Tibial nerve (tissue), 4 donors: ENCODE measurements at regions not wholly inside any gene's neighbourhood (a gene's known extent, or its start where the extent isn't known, plus 50 kb on each side); places are given as distances from the start of the nearest gene placed in this dataset.

Source experiments
- DNase-seq, 2 donors: peaks; one replicate each; pipeline ENCODE4 v3.0.0-alpha.2; 2019; ENCODE audit warnings: low spot score in 2 of 2
- H3K27ac ChIP-seq, 4 donors: fragments of 200-600 bp; sonication (generic) in 3 of 4; one replicate each; pipeline ENCODE4 v1.5.1; 2017 to 2019; ENCODE audit warnings: mild to moderate bottlenecking in 1 of 4
- H3K27me3 ChIP-seq, 2 donors: fragments of 200-600 bp; sonication (generic) in 1 of 2; one replicate each; pipeline versions ENCODE4 v1.5.1 to v1.6.0; 2017 to 2019
- H3K36me3 ChIP-seq, 3 donors: fragments of 200-600 bp; sonication (generic); one replicate each; pipeline ENCODE4 v1.5.1; 2018 to 2019
- H3K4me1 ChIP-seq, 4 donors: fragments of 200-600 bp; sonication (generic) in 3 of 4; one replicate each; pipeline ENCODE4 v1.5.1; 2017 to 2019
- H3K4me3 ChIP-seq, 4 donors: fragments of 200-600 bp; sonication (generic) in 3 of 4; one replicate each; pipeline ENCODE4 v1.5.1; 2017 to 2019; ENCODE audit warnings: mild to moderate bottlenecking in 1 of 4, moderate library complexity in 1 of 4
- H3K9me3 ChIP-seq, 4 donors: fragments of 200-600 bp; sonication (generic) in 3 of 4; one replicate each; pipeline ENCODE4 v1.5.1; 2017 to 2019
- EP300 ChIP-seq, 2 donors: sonication (generic); formaldehyde crosslinking; IDR thresholded peaks; one replicate each; pipeline ENCODE4 v1.6.1; 2017; ENCODE audit warnings: antibody characterized with exemption in 2 of 2, mild to moderate bottlenecking in 1 of 2
- POLR2A ChIP-seq, 2 donors: fragments of 450-650 bp; IDR thresholded peaks; one replicate each; pipeline ENCODE4 v1.6.1; 2017; ENCODE audit warnings: antibody characterized with exemption in 2 of 2, mild to moderate bottlenecking in 2 of 2, moderate library complexity in 2 of 2
- WGBS, 2 donors: methylation state at CpG; one replicate each; pipeline ENCODE4 v1.1.5; 2018; 5-methylcytosine and 5-hydroxymethylcytosine counted together
- TF ChIP-seq, protein P1 (sequence below), 5 experiments: fragments of 200-600 bp in 3 of 5; fragments of 450-650 bp in 2 of 5; sonication (generic) in 3 of 5; IDR thresholded peaks; one replicate each; pipeline ENCODE4 v1.5.1; 2016 to 2019; ENCODE audit warnings: antibody characterized with exemption in 5 of 5, mild to moderate bottlenecking in 3 of 5, moderate library complexity in 2 of 5

- whole genome bisulfite sequencing, 2 donors: 88 to 94% methylated on average over 3 of the region's 3 CpGs
- Histone ChIP-seq H3K4me3 (no peak overlapping the region), H3K27ac (no peak overlapping the region), H3K4me1 (no peaks in the 10 kb centered on the region), H3K27me3 (no peaks in the 10 kb centered on the region), H3K9me3 (no peaks in the 10 kb centered on the region), H3K36me3 (no peaks in the 10 kb centered on the region)
- no peak for TF ChIP-seq POLR2A (IDR thresholded peaks at IDR 0.05)
- TF ChIP-seq, protein P1, sequence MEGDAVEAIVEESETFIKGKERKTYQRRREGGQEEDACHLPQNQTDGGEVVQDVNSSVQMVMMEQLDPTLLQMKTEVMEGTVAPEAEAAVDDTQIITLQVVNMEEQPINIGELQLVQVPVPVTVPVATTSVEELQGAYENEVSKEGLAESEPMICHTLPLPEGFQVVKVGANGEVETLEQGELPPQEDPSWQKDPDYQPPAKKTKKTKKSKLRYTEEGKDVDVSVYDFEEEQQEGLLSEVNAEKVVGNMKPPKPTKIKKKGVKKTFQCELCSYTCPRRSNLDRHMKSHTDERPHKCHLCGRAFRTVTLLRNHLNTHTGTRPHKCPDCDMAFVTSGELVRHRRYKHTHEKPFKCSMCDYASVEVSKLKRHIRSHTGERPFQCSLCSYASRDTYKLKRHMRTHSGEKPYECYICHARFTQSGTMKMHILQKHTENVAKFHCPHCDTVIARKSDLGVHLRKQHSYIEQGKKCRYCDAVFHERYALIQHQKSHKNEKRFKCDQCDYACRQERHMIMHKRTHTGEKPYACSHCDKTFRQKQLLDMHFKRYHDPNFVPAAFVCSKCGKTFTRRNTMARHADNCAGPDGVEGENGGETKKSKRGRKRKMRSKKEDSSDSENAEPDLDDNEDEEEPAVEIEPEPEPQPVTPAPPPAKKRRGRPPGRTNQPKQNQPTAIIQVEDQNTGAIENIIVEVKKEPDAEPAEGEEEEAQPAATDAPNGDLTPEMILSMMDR (IDR thresholded peaks at IDR 0.05): no peak
- no peak for TF ChIP-seq EP300 (IDR thresholded peaks at IDR 0.05)
- no peak for DNase-seq
Observed at GRCh38 chr13:79860791-79861190, 379.8 kb downstream of the NDFIP2 start.

DNA sequence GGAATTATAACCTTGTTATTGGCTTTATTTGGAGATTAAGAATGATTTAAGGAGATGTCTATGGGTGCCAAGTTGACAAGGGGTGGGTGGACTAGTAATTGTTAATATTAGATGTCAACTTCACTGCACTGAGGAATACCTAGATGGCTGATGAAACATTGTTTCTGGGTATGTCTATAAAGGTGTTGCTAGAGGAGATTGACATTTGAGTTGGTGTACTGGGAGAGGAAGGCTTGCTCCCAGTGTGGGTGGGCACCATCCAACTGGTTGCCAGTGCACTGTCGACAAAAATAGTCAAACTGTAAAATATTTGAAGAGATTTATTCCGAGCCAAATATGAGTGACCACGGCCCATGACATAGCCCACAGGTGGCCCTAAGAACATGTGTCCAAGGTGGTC, 378.8 kb downstream of the NDFIP2 start:
- no peaks in the 10 kb centered on the region for H3K36me3 ChIP-seq
- DNase-seq: no peak
- TF ChIP-seq EP300 (IDR thresholded peaks at IDR 0.05) (no peak), POLR2A (IDR thresholded peaks at IDR 0.05) (no peak)
- H3K4me1 ChIP-seq: no peaks in the 10 kb centered on the region
- no peaks in the 10 kb centered on the region for H3K27me3 ChIP-seq
- 89 to 95% methylated on average over 3 of the region's 3 CpGs for WGBS, 2 donors
- no peaks in the 10 kb centered on the region for H3K9me3 ChIP-seq
- no peak overlapping the region for H3K4me3 ChIP-seq
- H3K27ac ChIP-seq: no peak overlapping the region

GRCh38 chr13:79853251-79853650, 372.3 kb downstream of the NDFIP2 start:
- H3K36me3 ChIP-seq: no peaks in the 10 kb centered on the region
- H3K27ac ChIP-seq: no peak overlapping the region
- no peaks in the 10 kb centered on the region for H3K27me3 ChIP-seq
- TF ChIP-seq POLR2A (IDR thresholded peaks at IDR 0.05): no peak
- no peak for DNase-seq
- 43 to 44% methylated on average over 1 of the region's 1 CpG for WGBS, 2 donors
- H3K4me1 ChIP-seq: peaks cover 0 to 2% (median 0%) of the 10 kb centered on the region in 4 donors
- no peaks in the 10 kb centered on the region for H3K9me3 ChIP-seq
- H3K4me3 ChIP-seq: no peak overlapping the region

DNA sequence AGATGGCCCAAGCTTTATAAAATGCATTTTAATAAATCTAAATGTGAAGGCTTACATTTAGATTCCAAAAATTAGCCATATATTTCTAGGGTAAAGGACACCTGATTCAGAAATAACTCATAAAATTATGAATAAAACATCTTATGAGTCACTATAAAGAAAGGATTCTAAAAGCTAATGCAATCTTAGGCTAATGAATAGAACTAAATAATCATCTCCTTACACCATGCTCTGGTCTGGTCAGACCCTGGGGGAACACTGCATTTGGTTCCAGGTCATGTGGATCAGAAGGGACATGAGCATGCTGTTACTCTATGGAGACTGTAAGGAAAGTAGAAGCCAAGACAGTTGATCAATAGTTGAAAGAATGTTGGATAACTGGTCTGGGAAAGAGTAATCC, 370.4 kb downstream of the NDFIP2 start:
- Histone ChIP-seq H3K4me3 (no peak overlapping the region), H3K4me1 (peaks cover 0 to 4% (median 0%) of the 10 kb centered on the region in 4 donors), H3K27ac (no peak overlapping the region), H3K9me3 (no peaks in the 10 kb centered on the region), H3K27me3 (no peaks in the 10 kb centered on the region), H3K36me3 (no peaks in the 10 kb centered on the region)
- DNase-seq: no peak
- TF ChIP-seq, protein P1 (IDR thresholded peaks at IDR 0.05): no peak
- TF ChIP-seq EP300 (IDR thresholded peaks at IDR 0.05): no peak
- no peak for TF ChIP-seq POLR2A (IDR thresholded peaks at IDR 0.05)

DNA sequence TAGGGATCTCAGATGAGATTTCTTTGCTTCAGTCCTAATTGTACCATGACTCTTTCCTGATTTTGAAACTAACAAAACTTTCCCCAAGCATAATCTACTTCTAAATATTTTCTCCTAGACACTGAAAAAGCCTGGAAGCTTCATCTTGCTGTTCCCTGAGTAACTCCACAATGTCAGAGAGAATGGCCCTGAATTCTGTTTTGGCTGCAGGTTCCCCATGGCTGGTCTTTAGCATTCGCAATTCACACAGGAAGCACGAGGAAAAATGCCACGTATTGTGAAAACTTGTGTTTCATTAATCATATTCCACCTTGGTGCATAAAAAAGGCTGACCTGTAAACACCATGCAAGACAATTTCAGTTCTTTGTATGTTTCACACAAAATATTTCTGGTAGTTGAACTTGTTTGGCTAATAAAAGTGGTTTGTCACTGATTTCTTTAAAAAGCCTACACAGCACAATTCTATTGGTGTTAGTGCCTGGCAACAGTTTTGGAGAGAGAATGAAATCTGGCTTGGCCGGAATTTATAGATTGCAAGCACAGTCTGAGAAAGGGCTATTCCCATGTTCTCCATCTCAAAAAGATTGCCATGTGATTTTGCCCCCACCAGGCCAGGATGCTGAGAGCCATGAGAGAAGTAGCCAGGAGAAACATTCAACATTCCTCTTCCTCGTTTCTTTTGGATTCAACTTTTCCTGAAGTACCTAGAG, 367.1 kb downstream of the NDFIP2 start:
- no peak overlapping the region for H3K4me3 ChIP-seq
- H3K9me3 ChIP-seq: no peaks in the 10 kb centered on the region
- no peaks in the 10 kb centered on the region for H3K36me3 ChIP-seq
- 60 to 62% methylated on average over 5 of the region's 5 CpGs for WGBS, 2 donors
- H3K27ac ChIP-seq: no peak overlapping the region
- no peaks in the 10 kb centered on the region for H3K27me3 ChIP-seq
- no peak for DNase-seq
- peaks cover 0 to 4% (median 0%) of the 10 kb centered on the region in 4 donors for H3K4me1 ChIP-seq
- TF ChIP-seq, protein P1 (IDR thresholded peaks at IDR 0.05): no peak
- TF ChIP-seq EP300 (IDR thresholded peaks at IDR 0.05) (no peak), POLR2A (IDR thresholded peaks at IDR 0.05) (no peak)

- peaks cover 0 to 4% (median 0%) of the 10 kb centered on the region in 4 donors for H3K4me1 ChIP-seq
- H3K36me3 ChIP-seq: no peaks in the 10 kb centered on the region
- H3K27ac ChIP-seq: no peak overlapping the region
- TF ChIP-seq POLR2A (IDR thresholded peaks at IDR 0.05) (no peak), EP300 (IDR thresholded peaks at IDR 0.05) (no peak)
- TF ChIP-seq, protein P1 (IDR thresholded peaks at IDR 0.05): no peak
- no peak for DNase-seq
- H3K4me3 ChIP-seq: no peak overlapping the region
- no peaks in the 10 kb centered on the region for H3K27me3 ChIP-seq
- WGBS, 2 donors: 84 to 87% methylated on average over 4 of the region's 4 CpGs
- H3K9me3 ChIP-seq: no peaks in the 10 kb centered on the region
Observed at GRCh38 chr13:79846386-79846785, 365.4 kb downstream of the NDFIP2 start.
